ENCODE measurements at regions not wholly inside any gene's neighbourhood (a gene's known extent, or its start where the extent isn't known, plus 50 kb on each side); places are given as distances from the start of the nearest gene placed in this dataset.

DNA sequence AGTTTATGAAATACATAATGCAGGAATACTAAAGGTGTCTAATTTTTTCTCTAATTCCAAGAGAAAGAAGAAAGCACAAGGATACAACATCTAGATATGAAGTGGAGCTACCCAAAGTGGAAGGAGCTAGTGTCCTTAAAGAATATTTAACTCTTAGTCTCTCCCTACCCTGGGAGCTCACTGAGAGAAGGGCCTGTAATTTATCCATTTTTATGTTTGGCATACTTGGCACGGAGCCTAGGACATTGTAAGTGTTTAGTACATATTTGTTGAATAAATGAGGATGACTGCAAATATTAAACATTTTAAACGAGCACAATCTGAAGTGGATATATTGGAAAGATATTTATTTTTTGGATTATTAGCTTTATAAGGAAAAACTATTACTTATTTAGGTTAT, 674.8 kb downstream of the IQCM start:
- TF ChIP-seq, protein P1, sequence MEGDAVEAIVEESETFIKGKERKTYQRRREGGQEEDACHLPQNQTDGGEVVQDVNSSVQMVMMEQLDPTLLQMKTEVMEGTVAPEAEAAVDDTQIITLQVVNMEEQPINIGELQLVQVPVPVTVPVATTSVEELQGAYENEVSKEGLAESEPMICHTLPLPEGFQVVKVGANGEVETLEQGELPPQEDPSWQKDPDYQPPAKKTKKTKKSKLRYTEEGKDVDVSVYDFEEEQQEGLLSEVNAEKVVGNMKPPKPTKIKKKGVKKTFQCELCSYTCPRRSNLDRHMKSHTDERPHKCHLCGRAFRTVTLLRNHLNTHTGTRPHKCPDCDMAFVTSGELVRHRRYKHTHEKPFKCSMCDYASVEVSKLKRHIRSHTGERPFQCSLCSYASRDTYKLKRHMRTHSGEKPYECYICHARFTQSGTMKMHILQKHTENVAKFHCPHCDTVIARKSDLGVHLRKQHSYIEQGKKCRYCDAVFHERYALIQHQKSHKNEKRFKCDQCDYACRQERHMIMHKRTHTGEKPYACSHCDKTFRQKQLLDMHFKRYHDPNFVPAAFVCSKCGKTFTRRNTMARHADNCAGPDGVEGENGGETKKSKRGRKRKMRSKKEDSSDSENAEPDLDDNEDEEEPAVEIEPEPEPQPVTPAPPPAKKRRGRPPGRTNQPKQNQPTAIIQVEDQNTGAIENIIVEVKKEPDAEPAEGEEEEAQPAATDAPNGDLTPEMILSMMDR (IDR thresholded peaks at IDR 0.05): no peak
- Mint-ChIP-seq H3K9me3 (peaks cover 4% of the 10 kb centered on the region; the same call in 1 of the 2 replicates), H3K4me3 (no peak overlapping the region), H3K27ac (no peak overlapping the region), H3K27me3 (ENCODE audit: insufficient read depth) (no peaks in the 10 kb centered on the region), H3K4me1 (ENCODE audit: low read depth) (peaks cover 35% of the 10 kb centered on the region), H3K36me3 (ENCODE audit: low read depth) (peaks cover 10% of the 10 kb centered on the region)
- DNase-seq: no peak

DNA sequence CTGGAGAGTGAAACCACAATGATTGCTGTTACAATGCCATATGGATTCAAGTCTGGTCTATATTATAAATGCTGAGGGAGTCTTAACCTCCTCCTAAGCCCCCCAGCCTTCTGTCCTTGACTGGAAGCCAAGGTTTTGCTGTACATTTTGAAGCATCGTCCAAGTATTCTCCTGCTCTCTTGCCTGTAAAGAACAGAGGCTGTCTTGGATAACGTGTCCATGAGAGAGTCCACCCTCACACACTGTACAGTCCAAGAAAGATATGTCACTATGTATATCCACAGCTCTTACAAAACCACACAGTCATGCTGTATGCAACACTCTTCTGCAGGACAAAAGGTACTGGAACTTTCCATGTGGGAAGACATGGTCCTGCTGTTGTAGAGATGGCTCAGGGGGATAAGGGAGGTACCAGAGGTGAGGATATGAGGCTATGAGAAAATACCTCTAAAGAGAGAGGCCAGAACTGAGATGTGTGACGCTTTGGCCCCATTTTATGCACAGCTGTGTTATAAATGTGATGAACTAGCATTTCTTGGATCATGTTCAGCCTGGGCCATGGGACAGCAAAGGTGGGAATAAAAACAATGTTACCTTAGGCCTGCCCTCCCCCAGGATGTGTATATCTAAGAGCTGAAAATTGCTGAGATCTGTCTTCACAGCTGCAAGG, 678.6 kb downstream of the IQCM start:
- TF ChIP-seq, protein P1 (IDR thresholded peaks at IDR 0.05): no peak
- no peaks in the 10 kb centered on the region for H3K27me3 Mint-ChIP-seq (ENCODE audit: insufficient read depth)
- DNase-seq: no peak
- no peak overlapping the region for H3K4me3 Mint-ChIP-seq
- peaks cover 23% of the 10 kb centered on the region for H3K4me1 Mint-ChIP-seq (ENCODE audit: low read depth)
- H3K27ac Mint-ChIP-seq: no peak overlapping the region
- H3K9me3 Mint-ChIP-seq: peaks cover 5% of the 10 kb centered on the region; the same call in 1 of the 2 replicates
- no peaks in the 10 kb centered on the region for H3K36me3 Mint-ChIP-seq (ENCODE audit: low read depth)

DNA sequence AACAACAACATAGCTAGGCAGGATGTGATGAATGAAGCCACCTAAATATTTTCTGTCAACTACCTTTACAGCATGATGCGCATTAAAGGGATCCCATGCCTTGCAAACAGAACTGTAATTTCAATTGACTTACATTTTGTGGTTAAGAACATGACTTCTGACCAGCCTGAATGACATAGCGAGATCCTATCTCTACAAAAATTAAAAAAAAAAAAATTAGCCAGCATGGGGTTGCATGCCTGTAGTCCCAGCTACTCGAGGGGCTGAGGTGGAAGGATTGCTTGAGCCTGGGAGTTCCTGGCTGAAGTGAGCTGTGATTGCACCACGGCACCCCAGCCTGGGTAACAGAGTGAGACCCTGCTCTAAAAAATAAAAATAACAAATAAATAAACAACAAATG, 680.6 kb downstream of the IQCM start:
- TF ChIP-seq, protein P1 (IDR thresholded peaks at IDR 0.05): no peak
- Mint-ChIP-seq H3K27ac (no peak overlapping the region), H3K4me3 (no peak overlapping the region), H3K27me3 (ENCODE audit: insufficient read depth) (no peaks in the 10 kb centered on the region), H3K4me1 (ENCODE audit: low read depth) (peaks cover 6% of the 10 kb centered on the region; the same call in 1 of the 2 replicates), H3K9me3 (peaks cover 5% of the 10 kb centered on the region; the same call in 1 of the 2 replicates), H3K36me3 (ENCODE audit: low read depth) (no peaks in the 10 kb centered on the region)
- no peak for DNase-seq

DNA sequence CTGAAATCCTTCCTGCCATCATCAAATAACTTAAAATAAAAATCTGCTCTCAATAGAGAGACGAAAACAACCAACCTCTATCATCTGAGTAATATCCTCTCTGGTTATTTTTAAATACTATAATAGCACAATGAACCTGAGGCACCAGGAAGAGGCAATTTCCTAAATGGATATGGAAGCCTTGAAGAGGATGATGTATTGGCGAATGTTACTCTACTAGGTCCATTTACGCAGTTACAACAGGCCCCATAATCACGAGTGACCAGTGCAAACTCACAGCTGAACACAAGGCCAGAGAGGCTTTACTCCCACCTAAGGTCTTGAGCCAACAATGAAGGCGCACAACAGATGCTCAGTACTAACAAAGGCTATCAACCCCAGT, 678.8 kb upstream of the NR3C2 start:
- H3K27ac Mint-ChIP-seq: peak overlapping the region; percentile 31; the same call in 1 of the 2 replicates

DNA sequence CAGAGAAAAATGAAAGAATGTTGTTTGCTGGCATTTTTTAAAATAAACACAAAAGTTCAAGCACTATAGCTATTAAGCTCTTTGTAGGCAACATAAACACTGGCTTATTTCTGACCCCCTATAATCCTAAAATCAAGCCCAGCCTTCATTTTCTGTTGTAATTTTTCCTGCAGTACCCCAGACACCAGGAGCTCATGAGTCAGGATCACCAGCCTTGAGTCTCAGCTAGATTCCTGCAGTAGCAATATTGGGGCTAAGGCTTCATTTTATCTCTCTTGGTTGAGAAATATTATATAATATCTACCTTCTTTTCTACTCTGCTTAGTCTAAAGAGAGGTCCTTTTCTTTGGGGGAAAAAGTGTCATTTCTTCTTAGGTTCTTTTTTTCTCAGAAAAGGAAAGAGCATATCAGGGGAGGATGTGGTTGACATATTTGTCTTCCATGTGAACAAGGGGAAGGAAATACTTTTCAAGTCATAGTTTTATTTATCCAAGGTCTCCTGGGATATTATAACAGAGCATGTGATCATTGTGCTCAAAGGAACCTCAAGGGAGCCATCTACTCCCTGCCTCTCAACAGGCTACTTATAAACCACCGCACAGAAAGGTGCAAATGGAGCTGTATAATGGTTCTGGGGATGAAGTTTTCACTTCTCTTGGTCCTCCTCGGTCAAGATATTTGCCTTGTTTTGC, 678.3 kb upstream of the NR3C2 start:
- Mint-ChIP-seq H3K27ac (peak overlapping the region; percentile 31), H3K9me3 (no peaks in the 10 kb centered on the region), H3K36me3 (ENCODE audit: low read depth) (no peaks in the 10 kb centered on the region), H3K4me3 (no peak overlapping the region), H3K27me3 (ENCODE audit: insufficient read depth) (no peaks in the 10 kb centered on the region; the same call in 1 of the 2 replicates), H3K4me1 (ENCODE audit: low read depth) (peaks cover 13% of the 10 kb centered on the region)
- DNase-seq: no peak
- TF ChIP-seq, protein P1 (IDR thresholded peaks at IDR 0.05): no peak

More for the DNA sequence above, 678.8 kb upstream of the NR3C2 start:
- no peaks in the 10 kb centered on the region for H3K36me3 Mint-ChIP-seq (ENCODE audit: low read depth)
- H3K27me3 Mint-ChIP-seq (ENCODE audit: insufficient read depth): no peaks in the 10 kb centered on the region; the same call in 1 of the 2 replicates
- no peak for DNase-seq
- H3K4me1 Mint-ChIP-seq (ENCODE audit: low read depth): peaks cover 13% of the 10 kb centered on the region
- H3K9me3 Mint-ChIP-seq: no peaks in the 10 kb centered on the region
- TF ChIP-seq, protein P1 (IDR thresholded peaks at IDR 0.05): no peak
- no peak overlapping the region for H3K4me3 Mint-ChIP-seq
